Panc1 (cell line): ENCODE measurements at regions not wholly inside any gene's neighbourhood (a gene's known extent, or its start where the extent isn't known, plus 50 kb on each side); places are given as distances from the start of the nearest gene placed in this dataset.

Experiments used
- POLR2AphosphoS5 ChIP-seq: IDR thresholded peaks from 2 replicates; pipeline ENCODE4 v1.6.1; 2012; ENCODE audit warnings: mild to moderate bottlenecking, low read depth, low read length, moderate library complexity
- SIN3A ChIP-seq: IDR thresholded peaks from 2 replicates; pipeline ENCODE4 v1.6.1; 2012; ENCODE audit warnings: low read depth, mild to moderate bottlenecking, low read length, moderate library complexity, borderline replicate concordance; ENCODE audit not compliant: insufficient read depth
- TF ChIP-seq, protein P1 (sequence below): fragments of 450-650 bp; IDR thresholded peaks from 2 replicates; pipeline ENCODE4 v1.5.1; 2017; ENCODE audit warnings: mild to moderate bottlenecking
- TF ChIP-seq, protein P2 (sequence below), 2 experiments: IDR thresholded peaks; 2 replicates each; pipeline ENCODE4 v1.6.1; 2011 to 2012; ENCODE audit warnings: low read depth in 2 of 2, control low read depth in 1 of 2, low read length in 1 of 2, mild to moderate bottlenecking in 1 of 2, moderate library complexity in 1 of 2; ENCODE audit not compliant: insufficient read depth in 1 of 2

DNA sequence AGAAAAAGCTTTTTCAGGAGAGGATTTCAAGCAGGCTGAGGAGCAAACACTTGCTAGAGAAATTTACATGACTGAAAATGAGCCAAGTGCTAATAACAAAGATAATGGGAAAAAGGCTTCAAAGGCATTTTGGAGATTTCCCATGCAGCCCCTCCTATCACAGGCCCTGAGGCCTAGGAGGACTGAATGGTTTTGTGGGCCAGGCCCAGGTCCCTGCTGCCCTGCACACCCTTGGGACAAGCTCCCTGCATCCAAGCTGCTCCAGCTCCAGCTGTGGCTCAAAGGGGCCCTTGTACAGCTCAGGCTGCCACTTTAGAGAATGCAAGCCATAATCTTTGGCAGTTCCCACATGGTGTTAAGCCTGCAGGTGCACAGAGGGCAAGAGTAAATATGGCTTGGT is 154.0 kb upstream of the LMNTD1 start:
- TF ChIP-seq POLR2AphosphoS5 (no peak), SIN3A (no peak)
- TF ChIP-seq, protein P1, sequence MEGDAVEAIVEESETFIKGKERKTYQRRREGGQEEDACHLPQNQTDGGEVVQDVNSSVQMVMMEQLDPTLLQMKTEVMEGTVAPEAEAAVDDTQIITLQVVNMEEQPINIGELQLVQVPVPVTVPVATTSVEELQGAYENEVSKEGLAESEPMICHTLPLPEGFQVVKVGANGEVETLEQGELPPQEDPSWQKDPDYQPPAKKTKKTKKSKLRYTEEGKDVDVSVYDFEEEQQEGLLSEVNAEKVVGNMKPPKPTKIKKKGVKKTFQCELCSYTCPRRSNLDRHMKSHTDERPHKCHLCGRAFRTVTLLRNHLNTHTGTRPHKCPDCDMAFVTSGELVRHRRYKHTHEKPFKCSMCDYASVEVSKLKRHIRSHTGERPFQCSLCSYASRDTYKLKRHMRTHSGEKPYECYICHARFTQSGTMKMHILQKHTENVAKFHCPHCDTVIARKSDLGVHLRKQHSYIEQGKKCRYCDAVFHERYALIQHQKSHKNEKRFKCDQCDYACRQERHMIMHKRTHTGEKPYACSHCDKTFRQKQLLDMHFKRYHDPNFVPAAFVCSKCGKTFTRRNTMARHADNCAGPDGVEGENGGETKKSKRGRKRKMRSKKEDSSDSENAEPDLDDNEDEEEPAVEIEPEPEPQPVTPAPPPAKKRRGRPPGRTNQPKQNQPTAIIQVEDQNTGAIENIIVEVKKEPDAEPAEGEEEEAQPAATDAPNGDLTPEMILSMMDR = no peak
- TF ChIP-seq, protein P2, sequence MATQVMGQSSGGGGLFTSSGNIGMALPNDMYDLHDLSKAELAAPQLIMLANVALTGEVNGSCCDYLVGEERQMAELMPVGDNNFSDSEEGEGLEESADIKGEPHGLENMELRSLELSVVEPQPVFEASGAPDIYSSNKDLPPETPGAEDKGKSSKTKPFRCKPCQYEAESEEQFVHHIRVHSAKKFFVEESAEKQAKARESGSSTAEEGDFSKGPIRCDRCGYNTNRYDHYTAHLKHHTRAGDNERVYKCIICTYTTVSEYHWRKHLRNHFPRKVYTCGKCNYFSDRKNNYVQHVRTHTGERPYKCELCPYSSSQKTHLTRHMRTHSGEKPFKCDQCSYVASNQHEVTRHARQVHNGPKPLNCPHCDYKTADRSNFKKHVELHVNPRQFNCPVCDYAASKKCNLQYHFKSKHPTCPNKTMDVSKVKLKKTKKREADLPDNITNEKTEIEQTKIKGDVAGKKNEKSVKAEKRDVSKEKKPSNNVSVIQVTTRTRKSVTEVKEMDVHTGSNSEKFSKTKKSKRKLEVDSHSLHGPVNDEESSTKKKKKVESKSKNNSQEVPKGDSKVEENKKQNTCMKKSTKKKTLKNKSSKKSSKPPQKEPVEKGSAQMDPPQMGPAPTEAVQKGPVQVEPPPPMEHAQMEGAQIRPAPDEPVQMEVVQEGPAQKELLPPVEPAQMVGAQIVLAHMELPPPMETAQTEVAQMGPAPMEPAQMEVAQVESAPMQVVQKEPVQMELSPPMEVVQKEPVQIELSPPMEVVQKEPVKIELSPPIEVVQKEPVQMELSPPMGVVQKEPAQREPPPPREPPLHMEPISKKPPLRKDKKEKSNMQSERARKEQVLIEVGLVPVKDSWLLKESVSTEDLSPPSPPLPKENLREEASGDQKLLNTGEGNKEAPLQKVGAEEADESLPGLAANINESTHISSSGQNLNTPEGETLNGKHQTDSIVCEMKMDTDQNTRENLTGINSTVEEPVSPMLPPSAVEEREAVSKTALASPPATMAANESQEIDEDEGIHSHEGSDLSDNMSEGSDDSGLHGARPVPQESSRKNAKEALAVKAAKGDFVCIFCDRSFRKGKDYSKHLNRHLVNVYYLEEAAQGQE (IDR thresholded peaks at IDR 0.05; ENCODE audit: insufficient read depth in 1 of 2, low read depth in 2 of 2, low read length in 1 of 2) = no peak
